Suppressor macrophage treated with lipopolysaccharide for 4 hours (primary cell): ENCODE measurements at regions not wholly inside any gene's neighbourhood (a gene's known extent, or its start where the extent isn't known, plus 50 kb on each side); places are given as distances from the start of the nearest gene placed in this dataset.
A peak's percentile ranks its signal among the peaks of the same experiment; 100 is the strongest.
"Not testable (repeated sequence)": the region's sequence is repeated elsewhere in the genome, so short reads cannot be mapped to it uniquely, and the experiment has no call there.

ENCODE experiments used
- DNase-seq: peaks from one replicate; pipeline ENCODE4 v3.0.0-alpha.2; 2020

GRCh38 chr6:25192590-25193459 lies 86.3 kb upstream of the CARMIL1 start:
- DNase-seq = no peak

- no peak for DNase-seq
These were observed 85.6 kb upstream of the CARMIL1 start for GRCh38 chr6:25193460-25194171.

- DNase-seq = no peak
These were observed 84.9 kb upstream of the CARMIL1 start for GRCh38 chr6:25194172-25194678.

- DNase-seq = no peak
These were observed 82.7 kb upstream of the CARMIL1 start for GRCh38 chr6:25196464-25196863.

- DNase-seq = no peak
These were observed 82.1 kb upstream of the CARMIL1 start for GRCh38 chr6:25197111-25197510.

- DNase-seq = no peak
These were observed 79.6 kb upstream of the CARMIL1 start for GRCh38 chr6:25199544-25199943.

GRCh38 chr6:25202504-25202903 lies 76.7 kb upstream of the CARMIL1 start:
- DNase-seq = no peak

- DNase-seq = no peak
These were observed 73.5 kb upstream of the CARMIL1 start for GRCh38 chr6:25205629-25206028.

- not testable (repeated sequence) for DNase-seq
These were observed 71.6 kb upstream of the CARMIL1 start for GRCh38 chr6:25207453-25208155.

- DNase-seq = no peak
These were observed 63.3 kb upstream of the CARMIL1 start for GRCh38 chr6:25215881-25216280.

- no peak for DNase-seq
These were observed 61.9 kb upstream of the CARMIL1 start for GRCh38 chr6:25217302-25217701.

- no peak for DNase-seq
These were observed 61.3 kb upstream of the CARMIL1 start for GRCh38 chr6:25217829-25218228.

- no peak for DNase-seq
These were observed 60.8 kb upstream of the CARMIL1 start for GRCh38 chr6:25218346-25218745.

- DNase-seq = no peak
These were observed 59.8 kb upstream of the CARMIL1 start for GRCh38 chr6:25219216-25219916.

GRCh38 chr6:25219917-25220278 lies 59.3 kb upstream of the CARMIL1 start:
- peak; percentile 16 for DNase-seq

GRCh38 chr6:25220857-25221256 lies 58.3 kb upstream of the CARMIL1 start:
- no peak for DNase-seq

- no peak for DNase-seq
These were observed 57.0 kb upstream of the CARMIL1 start for GRCh38 chr6:25222006-25222678.

GRCh38 chr6:25223490-25223991 lies 55.6 kb upstream of the CARMIL1 start:
- DNase-seq = peak; percentile 71

- no peak for DNase-seq
These were observed 54.9 kb upstream of the CARMIL1 start for GRCh38 chr6:25224242-25224641.

- DNase-seq = no peak
These were observed 51.3 kb upstream of the CARMIL1 start for GRCh38 chr6:25227854-25228253.
